AML-193 (cell line): ENCODE measurements at regions not wholly inside any gene's neighbourhood (a gene's known extent, or its start where the extent isn't known, plus 50 kb on each side); places are given as distances from the start of the nearest gene placed in this dataset.

ENCODE experiments used
- DNase-seq, 2 experiments: peaks; one replicate each; lab custom pipeline; 2025; lab: John Stamatoyannopoulos, UW

DNA sequence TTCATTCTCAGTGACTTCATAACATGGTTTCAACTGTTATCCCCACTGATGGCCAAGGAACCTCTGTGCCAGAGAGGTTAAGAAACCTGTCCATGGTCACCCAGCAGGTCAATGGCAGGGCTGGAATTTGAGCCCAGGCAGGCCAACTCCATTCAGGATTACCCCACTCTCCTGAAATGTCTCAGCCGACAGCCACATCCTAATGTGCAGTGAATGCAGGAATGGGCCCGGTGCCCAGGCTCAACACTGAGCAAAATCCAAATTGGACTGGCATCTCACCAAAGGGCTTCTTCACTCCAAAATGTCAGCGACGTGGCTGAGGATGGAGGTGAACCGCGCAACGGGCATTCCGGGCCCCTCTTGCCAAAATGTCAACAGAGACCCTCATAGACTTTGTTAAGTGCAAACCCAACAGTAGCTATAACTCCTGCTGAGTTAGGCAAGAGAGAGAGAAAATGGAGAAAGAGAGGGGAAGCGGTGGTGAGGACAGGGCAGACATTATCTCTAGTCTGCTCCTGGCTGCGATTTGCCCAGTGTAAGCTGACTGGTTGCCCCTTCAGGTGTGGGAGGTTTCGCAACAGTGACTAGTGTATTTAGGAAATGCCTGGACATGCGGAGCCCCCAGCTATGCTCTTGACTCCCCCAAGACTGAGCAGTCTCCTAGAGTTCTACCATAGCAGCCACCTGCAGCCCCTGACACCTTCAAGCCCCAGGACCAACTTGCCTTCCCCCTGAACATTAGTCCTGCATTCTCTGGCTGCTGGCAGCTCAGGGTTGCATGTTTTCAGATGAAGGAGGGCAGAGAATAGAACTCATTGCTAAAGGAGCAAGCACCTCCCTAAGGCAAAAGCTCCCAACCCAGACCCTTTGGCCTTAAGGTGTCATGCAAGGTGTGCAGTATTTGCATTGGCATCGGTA lies 167.7 kb downstream of the ANAPC1 start:
- no peak for DNase-seq

DNA sequence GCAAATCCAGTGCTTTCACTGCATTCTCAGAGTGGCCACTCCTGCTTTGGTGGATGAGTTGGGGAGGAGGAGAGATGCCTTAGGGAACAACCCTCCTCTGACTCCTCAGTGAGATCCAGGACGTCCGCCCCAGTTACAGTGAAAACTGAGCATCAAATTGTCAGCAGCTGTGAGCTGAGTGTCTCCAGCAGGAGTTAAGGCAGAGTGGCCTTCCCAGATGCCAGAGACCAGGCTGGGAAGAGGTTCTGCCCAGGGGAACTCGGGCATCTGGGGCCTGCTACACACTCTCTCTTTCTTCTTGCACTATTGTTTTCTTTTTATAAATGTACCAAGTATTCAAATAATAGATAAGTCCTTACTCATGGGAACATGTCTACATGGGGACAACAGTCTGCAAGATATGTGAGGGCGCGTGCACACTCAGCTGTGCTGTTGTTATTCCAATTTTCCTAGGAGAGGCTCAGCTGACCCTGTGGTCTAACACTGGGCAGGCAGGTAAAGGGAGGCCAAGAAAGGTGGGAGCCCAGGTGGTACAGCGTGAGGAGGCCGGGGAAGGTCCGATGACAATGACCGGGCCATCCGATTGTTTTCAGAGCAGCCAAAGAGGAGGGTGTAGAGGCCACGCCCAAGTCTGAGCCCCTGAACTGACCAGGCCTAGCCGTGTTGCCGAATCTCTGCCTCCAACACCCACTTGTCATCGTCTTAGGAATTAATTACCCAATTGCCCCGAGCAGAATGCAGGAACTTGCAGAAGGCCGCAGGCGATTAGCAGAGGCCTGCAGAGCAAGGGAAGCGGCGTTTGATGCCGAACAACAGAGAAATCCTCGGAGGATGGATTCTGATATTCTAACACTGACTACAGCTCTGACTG lies 166.9 kb downstream of the ANAPC1 start:
- DNase-seq = no peak
